SK-N-SH (cell line): ENCODE measurements at regions not wholly inside any gene's neighbourhood (a gene's known extent, or its start where the extent isn't known, plus 50 kb on each side); places are given as distances from the start of the nearest gene placed in this dataset.

Experiments used
- CTCF ChIA-PET: fragments of 300-600, 350-600 bp; formaldehyde crosslinking; extraction: SDS; loops from one replicate; lab custom pipeline; 2021; lab: Yijun Ruan, JAX
- POLR2A ChIA-PET: fragments of 350-600 bp; sonication (Branson Sonifier 250); formaldehyde crosslinking; extraction: SDS; loops from one replicate; lab custom pipeline; 2020; ENCODE audit warnings: antibody characterized with exemption, inconsistent platforms; lab: Yijun Ruan, JAX
- DNase-seq: peaks from one replicate; pipeline ENCODE4 v3.0.0; 2012
- H2AFZ ChIP-seq: fragments of 200-600 bp; sonication (generic); 2 replicates; pipeline ENCODE4 v1.8.1; 2016; ENCODE audit warnings: antibody characterized with exemption, mild to moderate bottlenecking, low read depth
- H3F3A ChIP-seq: fragments of 200-600 bp; sonication (generic); replicated peaks from 2 replicates; pipeline ENCODE3; 2016; ENCODE audit warnings: antibody characterized with exemption, mild to moderate bottlenecking; ENCODE audit not compliant: insufficient read depth
- H3K27ac ChIP-seq, 2 experiments: fragments of 200-500 bp in 1 of 2; fragments of 200-600 bp in 1 of 2; sonication (Bioruptor generic) in 1 of 2; sonication (generic), shearing (Covaris generic) in 1 of 2; 2 replicates each; pipeline versions ENCODE4 v1.5.1 to v1.6.1; 2014 to 2016; ENCODE audit warnings: low read depth in 2 of 2, inconsistent platforms in 1 of 2, low read length in 1 of 2, mild to moderate bottlenecking in 1 of 2, mixed read lengths in 1 of 2
- H3K27me3 ChIP-seq: fragments of 200-600 bp; sonication (generic), shearing (Covaris generic); 2 replicates; pipeline ENCODE4 v1.6.1; 2016; ENCODE audit warnings: mixed run types; ENCODE audit not compliant: insufficient read depth
- H3K36me3 ChIP-seq, 2 experiments: fragments of 200-500 bp in 1 of 2; fragments of 200-600 bp in 1 of 2; sonication (Bioruptor generic) in 1 of 2; sonication (generic) in 1 of 2; replicated peaks in 1 of 2; 2 replicates each; pipeline versions ENCODE3 to v1.5.1; 2014 to 2016; ENCODE audit warnings: low read length in 1 of 2, mild to moderate bottlenecking in 1 of 2; ENCODE audit not compliant: insufficient read depth in 2 of 2, control insufficient read depth in 1 of 2
- H3K4me1 ChIP-seq, 2 experiments: fragments of 200-500 bp in 1 of 2; fragments of 200-600 bp in 1 of 2; sonication (Bioruptor generic) in 1 of 2; sonication (generic), shearing (Covaris generic) in 1 of 2; 2 replicates each; pipeline versions ENCODE4 v1.5.1 to v1.6.1; 2014 to 2016; ENCODE audit warnings: low read depth in 1 of 2, low read length in 1 of 2, mixed run types in 1 of 2; ENCODE audit not compliant: insufficient read depth in 2 of 2, control insufficient read depth in 1 of 2
- H3K4me2 ChIP-seq: fragments of 200-600 bp; sonication (generic), shearing (Covaris generic); 2 replicates; pipeline ENCODE4 v1.6.1; 2017; ENCODE audit warnings: mixed run types
- H3K4me3 ChIP-seq, 2 experiments: fragments of 200-500 bp in 1 of 2; fragments of 200-600 bp in 1 of 2; sonication (Bioruptor generic) in 1 of 2; sonication (generic), shearing (Covaris generic) in 1 of 2; 2 replicates each; pipeline versions ENCODE4 v1.5.1 to v1.8.1; 2014 to 2016; ENCODE audit warnings: low read depth in 2 of 2, inconsistent platforms in 1 of 2, low read length in 1 of 2, mild to moderate bottlenecking in 1 of 2, mixed read lengths in 1 of 2, moderate library complexity in 1 of 2
- H3K79me2 ChIP-seq: fragments of 200-600 bp; sonication (generic); 2 replicates; pipeline ENCODE4 v1.8.1; 2017; ENCODE audit warnings: mild to moderate bottlenecking; ENCODE audit not compliant: insufficient read depth
- H3K9ac ChIP-seq: fragments of 200-600 bp; sonication (generic); 2 replicates; pipeline ENCODE4 v1.6.1; 2017; ENCODE audit warnings: mixed run types
- H3K9me2 ChIP-seq: fragments of 200-600 bp; sonication (generic); 2 replicates; pipeline ENCODE4 v1.6.1; 2017; ENCODE audit warnings: mixed run types
- H3K9me3 ChIP-seq: fragments of 200-600 bp; sonication (generic); 2 replicates; pipeline ENCODE4 v1.6.1; 2017; ENCODE audit warnings: mixed run types, mild to moderate bottlenecking, moderate library complexity
- H4K20me1 ChIP-seq: fragments of 200-600 bp; sonication (generic); 2 replicates; pipeline ENCODE4 v1.6.1; 2017; ENCODE audit warnings: mild to moderate bottlenecking, mixed run types; ENCODE audit not compliant: insufficient read depth
- CHD2 ChIP-seq: fragments of 150-350 bp; IDR thresholded peaks from 2 replicates; pipeline ENCODE4 v1.6.1; 2018; ENCODE audit warnings: low read length; ENCODE audit not compliant: partially characterized antibody
- ELF1 ChIP-seq: IDR thresholded peaks from 2 replicates; pipeline ENCODE4 v1.4.0; 2012
- EZH2phosphoT487 ChIP-seq: fragments of 200-600 bp; sonication (generic); IDR thresholded peaks from 2 replicates; pipeline ENCODE4 v1.6.1; 2017; ENCODE audit warnings: low read depth, mixed run types, mild to moderate bottlenecking, antibody characterized with exemption, moderate library complexity, borderline replicate concordance
- FOXJ3 ChIP-seq: sonication (generic); formaldehyde crosslinking; IDR thresholded peaks from 2 replicates; pipeline ENCODE4 v1.5.1; 2020; ENCODE audit warnings: mild to moderate bottlenecking, missing genetic modification reagents
- FOXM1 ChIP-seq: IDR thresholded peaks from 2 replicates; pipeline ENCODE4 v1.4.0; 2012; ENCODE audit warnings: low read depth, mild to moderate bottlenecking
- GABPA ChIP-seq: IDR thresholded peaks from 2 replicates; pipeline ENCODE4 v1.4.0; 2012; ENCODE audit warnings: low read depth, mild to moderate bottlenecking
- GATA2 ChIP-seq: sonication (generic); formaldehyde crosslinking; IDR thresholded peaks from 2 replicates; pipeline ENCODE4 v1.5.0; 2020; ENCODE audit warnings: mild to moderate bottlenecking, missing genetic modification reagents
- JUND ChIP-seq: IDR thresholded peaks from 2 replicates; pipeline ENCODE4 v1.4.0; 2012
- MEF2A ChIP-seq: IDR thresholded peaks from 2 replicates; pipeline ENCODE4 v1.4.0; 2012; ENCODE audit warnings: low read depth, borderline replicate concordance
- NFIC ChIP-seq: IDR thresholded peaks from 2 replicates; pipeline ENCODE4 v1.4.0; 2012; ENCODE audit warnings: borderline replicate concordance
- PBX3 ChIP-seq: IDR thresholded peaks from 2 replicates; pipeline ENCODE4; 2012
- POLR2AphosphoS5 ChIP-seq: IDR thresholded peaks from 2 replicates; pipeline ENCODE4 v1.6.1; 2012; ENCODE audit warnings: low read depth, low read length
- RFX5 ChIP-seq: IDR thresholded peaks from 2 replicates; pipeline ENCODE4 v1.6.1; 2012; ENCODE audit warnings: mild to moderate bottlenecking, improper control_type of control experiment, low read length
- RXRA ChIP-seq: IDR thresholded peaks from 2 replicates; pipeline ENCODE4 v1.4.0; 2012; ENCODE audit warnings: low read depth, mild to moderate bottlenecking, borderline replicate concordance
- SIN3A ChIP-seq: IDR thresholded peaks from 2 replicates; pipeline ENCODE4 v1.6.1; 2012; ENCODE audit warnings: low read depth, mild to moderate bottlenecking, low read length, moderate library complexity, borderline replicate concordance
- SMC3 ChIP-seq: IDR thresholded peaks from 2 replicates; pipeline ENCODE4 v1.6.1; 2012; ENCODE audit warnings: low read depth, low read length, improper control_type of control experiment
- TEAD4 ChIP-seq: IDR thresholded peaks from 2 replicates; pipeline ENCODE4 v1.4.0; 2012; ENCODE audit warnings: mild to moderate bottlenecking, borderline replicate concordance; ENCODE audit not compliant: insufficient read depth
- USF1 ChIP-seq: IDR thresholded peaks from 2 replicates; pipeline ENCODE4 v1.4.0; 2012; ENCODE audit warnings: low read depth, borderline replicate concordance
- USF2 ChIP-seq: fragments of 150-350 bp; IDR thresholded peaks from 2 replicates; pipeline ENCODE4 v1.6.1; 2017; ENCODE audit warnings: antibody characterized with exemption, low read length, low read depth, borderline replicate concordance
- WGBS: methylation state at CpG from one replicate; pipeline ENCODE4 v1.1.6; 2017; ENCODE audit warnings: low lambda C conversion rate; 5-methylcytosine and 5-hydroxymethylcytosine counted together
- TF ChIP-seq, protein P1 (sequence below): fragments of 200-600 bp; sonication (generic); IDR thresholded peaks from 2 replicates; pipeline ENCODE4 v1.6.1; 2017; ENCODE audit warnings: antibody characterized with exemption, mild to moderate bottlenecking, moderate library complexity

GRCh38 chr16:64410306-64410705 is 711.6 kb downstream of the CDH11 start:
- Histone ChIP-seq H3K9me2 (no peaks in the 10 kb centered on the region), H3K9me3 (no peaks in the 10 kb centered on the region), H3K9ac (no peak overlapping the region), H3K79me2 (no peaks in the 10 kb centered on the region), H3K27ac (no peak overlapping the region), H3K4me1 (no peaks in the 10 kb centered on the region), H3K27me3 (no peaks in the 10 kb centered on the region)
- 73% methylated on average over 1 of the region's 1 CpG for WGBS
- POLR2A ChIA-PET, result no interaction called here
- no peak for DNase-seq
- TF ChIP-seq SIN3A, result no peak
- no peak for TF ChIP-seq GATA2 (CRISPR knock-in tag)
- TF ChIP-seq RFX5, result no peak
- TF ChIP-seq JUND, result no peak
- TF ChIP-seq RXRA, result no peak
- no peak for TF ChIP-seq FOXM1
- no peak for TF ChIP-seq EZH2phosphoT487
- TF ChIP-seq NFIC, result no peak
- no peak for TF ChIP-seq PBX3
- no peak for TF ChIP-seq ELF1
- TF ChIP-seq, protein P1, sequence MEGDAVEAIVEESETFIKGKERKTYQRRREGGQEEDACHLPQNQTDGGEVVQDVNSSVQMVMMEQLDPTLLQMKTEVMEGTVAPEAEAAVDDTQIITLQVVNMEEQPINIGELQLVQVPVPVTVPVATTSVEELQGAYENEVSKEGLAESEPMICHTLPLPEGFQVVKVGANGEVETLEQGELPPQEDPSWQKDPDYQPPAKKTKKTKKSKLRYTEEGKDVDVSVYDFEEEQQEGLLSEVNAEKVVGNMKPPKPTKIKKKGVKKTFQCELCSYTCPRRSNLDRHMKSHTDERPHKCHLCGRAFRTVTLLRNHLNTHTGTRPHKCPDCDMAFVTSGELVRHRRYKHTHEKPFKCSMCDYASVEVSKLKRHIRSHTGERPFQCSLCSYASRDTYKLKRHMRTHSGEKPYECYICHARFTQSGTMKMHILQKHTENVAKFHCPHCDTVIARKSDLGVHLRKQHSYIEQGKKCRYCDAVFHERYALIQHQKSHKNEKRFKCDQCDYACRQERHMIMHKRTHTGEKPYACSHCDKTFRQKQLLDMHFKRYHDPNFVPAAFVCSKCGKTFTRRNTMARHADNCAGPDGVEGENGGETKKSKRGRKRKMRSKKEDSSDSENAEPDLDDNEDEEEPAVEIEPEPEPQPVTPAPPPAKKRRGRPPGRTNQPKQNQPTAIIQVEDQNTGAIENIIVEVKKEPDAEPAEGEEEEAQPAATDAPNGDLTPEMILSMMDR, result no peak
- no peak for TF ChIP-seq GABPA
- TF ChIP-seq SMC3, result no peak
- no peak for TF ChIP-seq MEF2A
- TF ChIP-seq TEAD4, result no peak
- no peak for TF ChIP-seq FOXJ3
- no peak for TF ChIP-seq USF1
- no peak for TF ChIP-seq CHD2
- no peak for TF ChIP-seq POLR2AphosphoS5
- no peak for TF ChIP-seq USF2
- TF ChIP-seq, all 33 proteins: peak for 0
- Histone ChIP-seq H3F3A (peaks cover 3% of the 10 kb centered on the region), H3K4me3 (no peak overlapping the region), H2AFZ (no peak overlapping the region), H3K36me3 (no peaks in the 10 kb centered on the region), H3K4me2 (no peak overlapping the region), H4K20me1 (no peaks in the 10 kb centered on the region)
- CTCF ChIA-PET, result no interaction called here
